Ecto neural progenitor cell (in vitro differentiated cells): ENCODE measurements at regions not wholly inside any gene's neighbourhood (a gene's known extent, or its start where the extent isn't known, plus 50 kb on each side); places are given as distances from the start of the nearest gene placed in this dataset.
A peak's percentile ranks its signal among the peaks of the same experiment; 100 is the strongest.

Source experiments
- DNase-seq: peaks from one replicate; pipeline ENCODE4 v3.0.0-alpha.2; 2018; ENCODE audit warnings: low spot score

DNA sequence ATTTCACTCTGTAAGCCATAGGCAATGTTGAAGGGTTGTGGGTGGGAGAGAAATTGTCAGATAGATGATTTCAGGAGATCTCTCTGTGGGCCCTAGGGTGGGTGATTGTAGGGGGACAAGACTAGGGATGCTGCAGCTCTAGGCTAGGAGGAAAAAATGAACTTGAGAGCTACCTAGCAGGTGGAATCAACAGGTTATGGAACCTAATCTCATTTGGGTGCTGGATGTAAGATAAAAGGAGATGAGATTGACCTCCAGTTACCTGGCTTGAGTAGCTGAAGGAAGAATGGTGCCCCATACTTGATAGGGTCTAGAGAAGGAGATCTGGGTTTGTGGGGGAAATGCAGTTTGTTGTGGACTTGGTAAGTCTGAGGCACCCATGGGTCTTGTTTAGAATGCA, 396.5 kb downstream of the RRAGC start:
- no peak for DNase-seq

DNA sequence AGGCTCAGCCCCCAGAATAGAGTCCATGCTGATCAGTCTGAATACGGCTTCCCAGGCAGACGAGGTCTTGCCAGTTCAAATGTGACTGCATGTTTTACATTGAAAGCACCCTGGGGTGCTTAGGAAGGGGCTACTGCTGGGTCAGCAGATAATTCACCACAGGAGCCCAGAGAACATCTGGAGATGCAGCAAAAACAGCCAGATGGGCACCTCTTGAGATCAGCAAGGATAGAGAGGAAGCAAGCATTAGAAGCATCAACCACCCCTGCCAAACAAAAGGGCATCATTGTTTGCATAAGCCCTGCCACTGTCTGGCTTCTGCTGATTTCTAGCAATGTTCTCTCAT, 403.1 kb downstream of the RRAGC start:
- no peak for DNase-seq

DNA sequence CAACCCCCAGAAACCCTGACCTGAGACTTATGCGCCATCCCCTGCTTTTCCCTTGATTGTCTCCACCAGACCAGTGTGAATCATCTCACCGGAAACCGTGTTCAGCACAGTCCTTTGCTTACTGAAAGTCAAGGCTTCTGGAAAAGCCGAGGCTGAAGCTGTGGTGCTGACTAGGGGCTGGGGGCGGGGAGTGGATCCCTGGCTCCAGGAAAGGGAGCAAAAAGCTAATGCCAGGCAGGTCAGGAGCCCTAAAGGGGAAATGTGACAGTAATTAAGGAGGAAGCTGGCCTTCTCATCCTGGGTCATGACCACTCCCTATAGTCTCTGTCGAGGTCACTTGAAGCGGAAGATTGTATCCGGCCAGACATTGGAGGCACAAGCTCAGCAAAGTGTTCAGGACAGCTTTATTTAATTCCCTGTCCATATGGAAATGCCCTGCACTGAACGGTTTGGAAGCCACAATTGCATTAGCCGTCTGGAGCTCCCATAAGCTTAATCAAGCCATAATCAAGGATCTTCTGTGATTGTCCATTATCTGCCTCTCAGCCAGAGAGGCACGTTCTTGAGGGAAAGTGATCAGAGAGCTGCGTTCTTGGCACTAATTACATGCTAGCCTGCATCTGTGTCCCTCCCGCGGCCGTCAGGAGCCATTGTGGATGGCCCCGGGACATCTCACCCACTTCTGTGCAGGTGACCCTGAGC, 403.6 kb downstream of the RRAGC start:
- no peak for DNase-seq

DNA sequence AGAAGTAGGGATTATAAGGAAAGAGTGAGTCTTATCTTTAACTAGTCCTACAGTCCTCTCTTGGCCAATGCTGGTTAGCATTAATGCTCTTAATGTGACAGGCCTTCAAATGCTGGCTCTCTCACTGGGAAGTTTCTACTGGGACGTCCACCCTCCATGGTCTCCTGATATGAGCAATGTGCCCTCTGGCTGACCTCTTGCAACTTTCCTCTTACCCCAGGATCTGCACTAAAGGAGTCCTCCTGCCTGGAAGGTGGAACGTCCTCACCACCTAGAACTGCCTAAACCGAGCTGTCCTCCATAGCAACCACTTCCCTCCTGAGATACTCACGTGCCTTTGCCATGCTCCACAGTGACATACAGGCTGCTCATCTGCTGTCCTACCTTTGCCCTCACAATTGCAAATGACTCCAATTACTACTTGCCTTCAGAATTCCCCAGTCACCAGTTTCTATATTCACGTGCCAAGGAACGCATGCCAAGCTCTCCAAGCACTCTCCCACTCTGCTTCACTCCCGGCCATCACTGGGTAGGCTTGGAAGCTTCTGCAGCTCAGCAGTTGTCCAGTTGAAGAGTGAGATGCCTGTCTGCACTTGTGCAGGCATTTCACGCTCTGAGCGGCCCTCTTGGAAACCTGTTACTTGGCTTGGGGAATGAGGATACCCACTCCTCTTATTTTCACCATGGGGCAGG, 404.7 kb downstream of the RRAGC start:
- DNase-seq = no peak

DNA sequence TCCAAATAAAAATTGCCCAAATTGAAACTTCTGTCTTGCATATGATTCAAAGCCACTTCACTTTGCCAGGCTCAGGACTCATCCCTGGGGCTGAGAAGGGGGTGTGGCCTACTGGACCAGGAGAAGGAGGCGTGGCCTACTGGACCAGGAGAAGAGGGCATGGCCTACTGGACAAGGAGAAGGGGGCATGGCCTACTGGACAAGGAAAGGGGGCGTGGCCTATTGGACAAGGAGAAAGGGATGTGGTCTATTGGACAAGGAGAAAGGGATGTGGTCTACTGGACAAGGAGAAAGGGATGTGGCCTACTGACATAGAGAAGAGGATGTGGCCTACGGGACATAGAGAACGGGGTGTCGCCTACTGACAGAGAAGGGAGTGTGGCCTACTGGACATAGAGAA, 405.3 kb downstream of the RRAGC start:
- DNase-seq = no peak

DNA sequence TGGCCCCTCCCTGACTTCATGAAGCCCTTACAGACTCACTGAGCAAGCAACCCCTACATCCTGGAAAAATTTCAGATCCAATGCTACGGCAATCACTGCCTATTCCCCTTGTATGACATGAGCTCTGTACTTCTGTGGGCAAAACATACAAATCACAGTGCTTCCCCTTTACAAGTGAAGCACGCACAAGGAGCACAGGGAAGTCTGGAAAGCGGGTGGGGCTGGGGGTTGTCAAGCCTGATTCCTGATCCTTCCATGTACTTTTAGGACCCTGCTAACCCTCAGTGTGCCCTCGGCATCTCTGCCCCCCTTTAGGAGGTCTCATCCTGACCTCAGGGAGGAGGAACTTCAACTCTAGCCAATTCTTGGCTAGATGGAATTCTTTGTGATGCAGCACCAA, 405.7 kb upstream of the POU3F1 start:
- no peak for DNase-seq

DNA sequence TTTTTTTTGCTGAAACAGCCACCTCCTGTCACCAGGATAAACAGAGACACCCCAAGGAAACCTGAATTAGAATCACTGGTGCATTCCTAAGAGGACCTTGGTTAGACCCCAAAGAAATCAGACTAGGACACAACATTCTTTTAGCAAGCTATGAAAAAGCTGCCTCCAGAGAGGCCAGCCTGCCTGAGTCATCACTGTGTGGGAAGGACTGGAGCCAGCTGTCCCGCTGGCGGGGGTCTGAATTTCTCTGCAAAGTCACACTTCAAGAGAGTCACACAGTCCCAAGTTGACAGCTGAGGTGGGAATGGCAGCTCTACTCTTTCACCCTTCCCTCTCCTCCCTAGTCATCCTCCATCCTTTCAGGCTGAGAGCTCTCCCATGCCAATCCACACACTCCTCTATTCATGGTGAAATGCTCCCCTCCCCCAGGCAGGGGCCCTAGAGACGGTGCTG, 405.0 kb upstream of the POU3F1 start:
- DNase-seq = no peak

DNA sequence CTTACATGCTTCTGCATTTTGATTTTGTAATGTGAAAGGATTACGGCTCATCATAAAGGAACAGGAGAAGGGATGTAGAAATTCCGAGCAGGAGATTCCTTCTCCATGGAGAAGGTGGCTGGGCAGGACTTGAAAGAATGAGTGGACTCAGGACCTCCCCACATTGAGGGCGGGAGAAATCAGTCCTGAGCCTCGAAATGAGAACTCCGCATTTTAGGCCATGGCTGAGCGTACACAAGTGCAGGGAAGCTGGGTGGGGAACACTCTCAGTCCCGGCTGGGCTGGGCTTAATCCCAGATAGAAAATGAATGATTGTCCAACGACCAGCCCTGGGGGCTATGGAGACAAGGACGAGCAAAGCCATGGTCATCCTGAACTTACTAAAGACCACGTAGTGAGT, 402.3 kb upstream of the POU3F1 start:
- no peak for DNase-seq

DNA sequence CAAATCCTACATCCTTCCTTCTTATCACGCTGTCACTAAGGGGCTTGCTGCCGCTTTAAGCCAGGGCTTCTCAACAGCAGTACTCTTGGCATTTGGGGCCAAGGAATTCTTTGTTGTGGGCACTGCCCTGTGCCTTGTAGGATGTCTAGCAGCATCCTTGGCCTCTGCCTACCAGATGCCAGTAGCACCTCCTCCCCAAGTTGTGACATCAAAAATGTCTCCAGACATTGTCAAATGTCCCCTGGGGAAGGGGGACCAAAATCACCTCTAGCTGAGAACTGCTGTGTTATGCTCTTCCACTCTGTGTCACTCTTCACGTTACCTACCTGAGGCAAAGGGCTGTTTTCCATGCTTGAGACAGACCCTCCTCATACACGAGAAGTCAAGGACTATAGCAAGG, 400.3 kb upstream of the POU3F1 start:
- DNase-seq = no peak

DNA sequence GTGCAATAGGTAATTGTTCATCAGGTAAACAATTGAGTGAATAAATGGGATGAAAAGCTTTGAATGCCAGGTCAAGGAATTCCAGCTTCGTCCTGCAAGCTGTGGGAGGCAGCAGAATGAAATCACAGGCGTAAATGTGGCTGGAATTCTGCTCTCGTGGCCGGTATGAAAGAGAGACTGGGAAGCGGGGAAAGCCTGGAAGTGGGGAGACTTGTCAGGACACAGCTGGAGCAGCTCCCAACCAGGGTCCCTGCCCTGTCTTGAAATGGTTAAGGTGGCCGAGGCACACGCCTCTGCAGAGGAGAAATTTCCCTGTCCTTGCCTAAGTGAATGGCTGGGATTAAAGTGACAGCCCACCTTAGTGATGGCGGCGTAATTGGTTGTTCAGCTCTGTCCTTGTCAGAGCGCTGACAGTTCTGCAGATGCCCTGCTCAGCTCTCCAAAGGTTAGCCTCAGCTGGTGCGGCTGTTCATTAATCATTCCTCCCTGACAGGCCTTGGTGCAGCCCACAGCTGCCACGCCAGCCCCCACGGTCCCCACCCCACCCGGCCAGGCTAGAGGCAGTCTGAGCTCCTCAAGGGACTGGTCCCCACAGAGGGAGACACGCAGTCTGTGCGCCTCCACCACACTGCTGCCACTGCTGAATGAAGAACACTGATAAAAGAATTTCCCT, 398.3 kb upstream of the POU3F1 start:
- no peak for DNase-seq

DNA sequence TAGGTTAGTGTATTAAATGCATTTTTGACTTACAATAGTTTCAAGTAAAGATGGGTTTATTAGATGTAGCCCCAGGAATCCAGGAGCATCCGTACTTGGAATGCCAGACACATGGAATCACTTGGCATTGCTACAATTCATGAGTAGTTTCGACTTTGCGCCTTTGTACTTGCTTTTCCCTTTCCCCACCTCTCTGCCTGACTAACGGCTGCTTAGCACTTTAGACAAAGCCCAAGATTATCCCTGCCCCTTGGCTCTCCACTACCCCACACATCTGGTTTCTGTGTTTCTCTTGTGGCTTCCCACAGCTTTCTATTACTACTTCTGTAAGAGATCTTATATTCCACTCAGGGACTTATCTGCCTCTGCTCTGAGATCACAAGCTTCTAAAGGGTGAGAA, 397.7 kb upstream of the POU3F1 start:
- DNase-seq = no peak

DNA sequence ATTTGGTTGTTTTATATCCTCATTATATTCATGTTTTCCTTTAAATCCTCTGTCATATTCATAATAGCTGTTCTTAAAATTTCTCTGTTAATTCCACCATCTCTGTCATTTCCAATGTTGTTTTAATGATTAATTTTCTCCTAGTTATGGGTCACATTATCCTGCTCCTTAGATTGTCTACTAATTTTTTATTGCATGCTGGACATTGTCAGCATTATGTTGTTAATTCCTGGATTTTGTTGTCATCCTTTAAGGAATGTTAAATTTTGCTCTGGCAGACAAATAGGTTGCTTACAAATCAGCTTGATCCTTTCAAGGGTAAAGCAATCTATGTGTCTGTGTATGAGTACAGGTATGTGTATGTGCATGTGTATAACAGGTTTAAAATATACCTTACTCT, 393.8 kb upstream of the POU3F1 start:
- DNase-seq = no peak

DNA sequence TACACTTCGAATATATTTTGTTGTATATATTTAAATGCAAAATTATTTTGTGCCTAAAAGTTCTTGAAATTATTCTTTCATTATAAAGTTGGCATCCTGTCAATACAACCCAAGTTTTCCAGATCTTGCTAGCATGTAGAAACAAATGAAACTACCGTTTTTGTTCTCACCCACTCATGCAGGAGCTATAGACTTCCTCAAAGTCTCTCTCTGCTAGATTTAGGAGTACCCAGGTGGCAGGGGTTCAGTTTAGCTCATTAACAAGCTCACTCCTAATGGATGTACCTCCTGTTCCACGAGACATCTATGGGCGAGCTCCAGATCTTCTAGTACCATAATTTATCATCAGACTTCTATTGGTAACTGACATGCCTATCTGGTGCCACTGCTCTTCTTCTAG, 390.2 kb upstream of the POU3F1 start:
- DNase-seq = no peak

DNA sequence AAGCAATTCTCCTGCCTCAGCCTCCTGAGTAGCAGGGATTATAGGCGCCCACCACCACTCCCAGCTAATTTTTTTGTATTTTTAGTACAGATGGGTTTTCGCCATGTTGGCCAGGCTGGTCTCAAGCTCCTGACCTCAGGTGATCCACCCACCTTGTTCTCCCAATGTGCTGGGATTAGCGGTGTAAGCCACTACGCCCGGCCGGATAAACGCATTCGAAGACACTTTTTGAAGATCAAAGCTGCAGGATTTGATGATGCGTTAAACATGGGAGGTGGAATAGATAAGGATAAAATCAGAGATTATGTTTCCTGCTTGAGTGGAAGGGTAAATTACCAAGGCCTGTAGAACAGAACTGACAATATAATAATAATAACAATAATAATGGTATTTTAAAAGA, 389.4 kb upstream of the POU3F1 start:
- DNase-seq = no peak

DNA sequence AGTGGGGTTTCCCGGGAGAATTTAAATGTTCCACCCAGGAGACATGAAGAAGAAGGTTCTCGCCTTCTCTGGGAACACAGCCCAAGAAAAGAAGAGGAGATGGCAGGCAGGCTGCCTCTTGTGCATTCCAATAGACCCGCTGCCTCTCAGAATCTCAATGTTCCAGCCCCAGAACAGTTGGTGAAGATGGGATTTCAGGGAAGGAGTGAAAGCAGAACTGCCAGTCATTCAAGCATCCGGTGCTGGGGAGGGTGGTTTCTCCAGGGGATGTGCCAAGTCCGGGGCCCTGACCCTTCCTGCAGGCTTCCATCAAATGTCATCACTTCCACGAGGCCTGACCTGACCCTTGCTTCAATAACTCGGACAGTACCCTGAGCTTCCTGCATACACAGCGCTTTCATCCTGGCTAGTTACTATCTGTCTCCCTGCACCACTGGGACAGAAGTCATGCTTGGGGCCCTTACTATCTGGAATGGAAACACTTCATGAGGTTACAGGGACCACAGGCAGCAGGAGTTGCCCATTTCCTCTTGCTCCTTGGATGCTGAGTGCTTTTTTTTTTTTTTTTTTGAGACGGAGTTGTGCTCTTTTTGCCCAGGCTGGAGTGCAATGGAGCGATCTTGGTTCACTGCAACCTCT, 386.6 kb upstream of the POU3F1 start:
- DNase-seq = no peak

DNA sequence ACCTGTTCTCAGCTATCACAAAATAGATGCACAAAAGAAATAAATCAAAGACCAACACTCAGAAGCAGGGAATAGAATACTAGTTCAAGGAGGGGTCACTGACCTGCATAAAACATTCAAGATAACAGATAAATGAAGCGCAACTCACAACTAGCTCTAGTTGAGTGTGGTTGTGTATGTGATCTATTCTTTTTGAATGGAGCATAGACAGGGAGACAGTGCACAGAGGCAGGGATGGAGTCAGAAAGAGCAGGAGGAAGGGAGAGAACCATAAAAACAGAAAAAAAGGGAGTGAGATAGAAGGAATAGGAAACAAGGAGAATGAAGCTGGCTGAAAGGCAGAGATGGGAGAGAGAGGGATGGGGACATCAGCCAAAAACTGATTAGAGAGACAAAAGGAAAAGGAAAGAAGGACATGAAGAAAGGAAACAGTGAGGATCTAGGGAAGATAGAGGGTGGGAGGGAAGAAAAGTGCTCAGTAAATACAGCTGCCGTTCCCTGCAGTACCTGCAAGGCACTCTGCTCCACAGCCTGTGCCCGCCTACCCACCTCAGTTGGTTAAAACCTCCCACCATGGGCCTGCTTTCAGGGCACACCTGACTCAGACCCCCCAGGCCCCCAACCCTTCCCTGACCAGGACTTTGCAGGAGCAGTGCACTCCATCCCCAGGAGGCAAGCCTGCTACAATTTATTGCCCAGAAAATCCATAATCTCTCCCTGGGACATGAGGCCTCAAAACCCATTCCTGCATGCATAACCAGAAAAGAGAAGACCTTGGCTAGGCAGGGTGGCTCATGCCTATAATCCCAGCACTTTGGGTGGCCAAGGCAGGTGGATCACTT, 385.2 kb upstream of the POU3F1 start:
- no peak for DNase-seq

DNA sequence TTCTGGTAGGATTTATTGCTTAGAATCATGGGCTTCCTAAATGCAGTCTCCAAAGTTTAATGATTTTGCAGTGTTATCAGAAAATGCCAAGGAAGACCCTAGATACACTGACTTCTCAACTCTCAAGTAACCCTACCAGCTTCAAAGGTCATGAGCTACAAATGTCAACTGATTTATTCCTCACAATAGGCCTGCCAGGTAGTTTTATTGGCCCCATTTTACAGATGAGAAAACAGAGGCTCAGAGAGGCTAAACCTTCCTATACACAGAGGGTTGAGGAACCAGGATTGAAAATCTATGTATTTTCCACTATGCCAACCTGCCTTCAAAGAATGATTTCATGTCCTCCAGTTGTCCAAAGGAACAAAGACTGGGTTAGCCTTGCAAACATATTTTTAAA, 384.4 kb upstream of the POU3F1 start:
- DNase-seq = no peak

DNA sequence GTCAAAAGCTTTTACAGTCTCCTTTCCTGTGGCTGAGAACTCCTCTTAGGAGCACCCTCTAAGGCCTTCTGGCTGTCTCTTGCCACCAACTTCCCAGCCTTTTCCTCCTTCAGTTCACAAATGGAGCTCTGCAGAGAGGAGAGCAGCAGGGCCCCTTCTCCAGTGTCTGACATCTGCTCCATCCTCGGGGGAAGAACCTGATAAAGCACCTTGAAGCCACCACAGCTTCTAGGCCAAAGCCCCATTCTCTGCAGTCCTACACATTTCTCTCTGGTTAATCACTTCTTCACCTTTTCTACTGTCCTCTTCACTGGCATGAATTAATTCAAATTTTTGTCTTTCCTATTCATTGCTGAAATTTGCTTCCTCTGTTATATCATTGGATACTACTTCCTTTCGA, 378.1 kb upstream of the POU3F1 start:
- no peak for DNase-seq

DNA sequence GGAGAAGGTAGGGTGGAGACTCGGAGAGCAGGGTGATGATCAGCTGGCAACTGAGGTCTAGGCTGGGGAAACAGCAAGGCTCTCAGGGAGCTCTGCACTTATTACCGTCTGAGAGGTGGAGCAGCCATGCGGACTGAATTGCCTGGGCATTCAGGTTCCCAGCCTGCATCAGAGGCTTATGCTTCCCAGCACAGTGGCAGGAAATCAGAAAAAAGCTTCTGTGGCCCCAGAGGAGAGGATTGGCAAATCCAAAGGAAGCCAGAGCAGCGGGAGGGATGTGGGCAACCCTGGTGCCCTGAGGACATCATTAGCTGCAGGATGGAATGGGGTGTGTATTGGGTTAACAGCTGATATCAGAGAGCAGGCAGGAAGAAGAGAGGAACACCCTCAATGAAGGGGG, 374.1 kb upstream of the POU3F1 start:
- no peak for DNase-seq

DNA sequence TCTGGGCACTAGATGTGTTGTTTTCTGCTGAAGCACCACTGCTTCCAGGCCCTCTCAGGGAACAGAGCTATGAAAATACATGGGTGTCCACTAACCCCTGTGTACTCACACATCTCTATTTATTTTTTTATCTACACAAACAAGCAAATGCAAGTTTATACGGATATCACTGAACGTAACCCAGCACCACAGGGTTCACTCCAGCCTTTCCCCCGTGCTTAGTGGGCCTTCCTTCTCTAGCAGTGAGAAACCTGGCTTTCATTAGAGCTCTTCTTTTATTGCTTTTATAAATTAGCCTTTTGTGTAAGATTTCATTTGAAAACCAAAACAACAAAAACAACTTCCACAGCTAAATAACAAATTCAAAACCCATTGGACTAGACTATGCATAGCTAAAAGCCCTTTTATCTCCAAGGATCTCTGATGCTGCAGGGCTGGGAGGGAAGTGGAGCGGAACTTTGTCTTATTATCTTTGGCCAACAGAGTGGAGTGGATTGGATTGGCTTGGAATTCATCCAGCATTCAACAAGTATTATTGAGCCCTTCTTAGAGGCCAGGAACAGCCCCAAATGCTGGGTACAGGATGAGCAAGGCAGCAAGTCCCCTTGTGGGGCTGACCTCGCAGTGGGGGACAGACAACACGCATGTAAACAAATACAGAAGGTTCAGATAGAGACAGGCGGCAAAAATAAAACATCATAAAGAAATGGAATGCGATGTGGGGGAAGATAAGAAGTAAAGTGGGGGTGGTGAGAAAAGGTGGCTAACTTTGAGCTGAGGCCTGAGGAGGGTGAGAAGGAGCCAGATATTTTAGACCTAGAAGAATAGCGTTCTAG, 371.8 kb upstream of the POU3F1 start:
- peak; percentile 62 for DNase-seq

DNA sequence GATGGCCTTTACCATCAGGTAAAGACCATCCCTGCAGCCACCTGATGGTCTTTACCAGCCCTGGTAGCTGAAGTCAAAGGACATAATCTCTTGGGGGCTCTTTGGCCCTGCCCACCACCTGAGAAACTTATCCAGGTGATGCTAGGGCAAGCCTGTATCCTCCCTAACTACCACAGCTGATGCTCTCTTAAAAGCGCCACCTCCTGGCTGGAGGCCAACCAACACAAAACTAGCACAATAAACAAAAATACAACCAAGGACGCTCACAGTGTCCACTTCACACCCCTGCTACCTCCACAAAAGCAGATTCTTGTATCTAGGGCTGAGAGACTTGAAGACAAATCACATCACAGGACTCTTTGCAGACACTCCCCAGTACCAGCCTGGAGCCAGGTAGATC, 357.1 kb upstream of the POU3F1 start:
- no peak for DNase-seq
